ENCODE measurements at regions not wholly inside any gene's neighbourhood (a gene's known extent, or its start where the extent isn't known, plus 50 kb on each side); places are given as distances from the start of the nearest gene placed in this dataset.

DNA sequence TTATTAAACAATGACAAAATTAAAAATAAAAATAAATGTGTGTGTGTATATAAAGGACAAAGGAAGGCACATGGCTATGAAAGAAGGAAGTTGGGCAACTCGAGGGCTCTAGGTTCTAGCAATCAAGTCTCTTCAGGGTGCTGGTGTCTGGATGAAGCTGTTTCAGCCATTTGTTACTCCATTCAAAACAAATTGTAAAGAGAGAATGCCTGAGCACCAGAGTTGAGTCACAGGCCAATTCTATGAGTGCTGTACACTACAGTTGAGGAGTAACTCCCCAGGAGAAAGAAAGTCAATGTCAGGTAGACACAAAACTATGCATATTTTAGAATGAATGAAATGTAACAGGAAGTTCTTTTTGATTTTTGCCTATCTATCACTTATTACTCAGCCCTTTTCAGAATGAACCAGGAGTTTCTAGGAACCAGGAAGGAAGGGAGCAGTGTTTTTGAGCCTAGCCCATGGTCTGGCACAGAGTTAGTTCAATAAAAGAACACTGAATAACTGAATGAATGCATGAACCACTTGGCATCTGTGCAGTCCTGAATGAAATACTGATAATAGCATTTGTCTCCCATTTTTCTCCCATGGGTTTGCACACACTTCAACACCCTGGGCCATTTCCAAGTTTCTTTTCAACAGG lies 151.7 kb upstream of the CPEB2 start:
- Histone ChIP-seq H4K5ac (ENCODE audit: insufficient read length, low read depth, low read length) (no peak overlapping the region), H3K4me1 (replicated peaks in 1 of 4; ENCODE audit: control insufficient read depth in 3 of 4, insufficient read depth in 4 of 4, low read length in 3 of 4) (no peaks in the 10 kb centered on the region), H2BK20ac (ENCODE audit: low read length) (no peak overlapping the region), H3K4ac (replicated peaks; ENCODE audit: insufficient read length, low read depth, low read length) (no peak overlapping the region), H3K23ac (ENCODE audit: insufficient read length) (no peak overlapping the region), H2BK5ac (ENCODE audit: low read depth, low read length) (no peak overlapping the region), H3K36me3 (ENCODE audit: control insufficient read depth in 2 of 4, insufficient read depth in 4 of 4, low read length in 3 of 4) (no peaks in the 10 kb centered on the region; a peak in 1 of 8 replicates), H3K23me2 (ENCODE audit: low read depth, low read length) (no peaks in the 10 kb centered on the region), H3K9ac (replicated peaks in 1 of 4; ENCODE audit: extremely low read depth in 1 of 4, low read depth in 3 of 4, low read length in 3 of 4) (no peak overlapping the region), H3K56ac (replicated peaks; ENCODE audit: insufficient read length, low read depth, low read length) (no peak overlapping the region), H3K4me3 (ENCODE audit: extremely low read depth in 1 of 4, insufficient read depth in 2 of 4, low read depth in 3 of 4, low read length in 4 of 4) (no peak overlapping the region), H4K20me1 (replicated peaks in 1 of 2; ENCODE audit: control insufficient read depth in 1 of 2, insufficient read depth in 2 of 2, low read length in 2 of 2) (no peaks in the 10 kb centered on the region), H3K9me3 (ENCODE audit: insufficient read depth in 2 of 2, low read depth in 1 of 2, low read length in 1 of 2) (peaks cover 5 to 9% of the 10 kb centered on the region in 2 experiments; a peak in 3 of 4 replicates), H3K27me3 (replicated peaks in 1 of 4; ENCODE audit: control insufficient read depth in 3 of 4, extremely low read depth in 1 of 4, insufficient read depth in 3 of 4, low read length in 3 of 4) (no peaks in the 10 kb centered on the region), H2BK12ac (ENCODE audit: low read depth, low read length) (no peak overlapping the region), H4K91ac (replicated peaks; ENCODE audit: insufficient read length, low read length) (no peak overlapping the region), H3K27ac (ENCODE audit: low read depth, low read length) (no peak overlapping the region), H3K79me2 (ENCODE audit: control insufficient read depth in 1 of 2, insufficient read depth in 2 of 2, low read length in 2 of 2) (no peaks in the 10 kb centered on the region), H3K14ac (ENCODE audit: insufficient read length) (no peak overlapping the region), H2BK15ac (ENCODE audit: low read length) (no peak overlapping the region), H2AFZ (ENCODE audit: low read length) (no peak overlapping the region), H4K8ac (ENCODE audit: extremely low read depth, insufficient read depth, low read length) (no peak overlapping the region), H3K79me1 (ENCODE audit: low read depth, low read length) (no peaks in the 10 kb centered on the region), H2AK5ac (ENCODE audit: low read depth, low read length) (no peak overlapping the region), H3K4me2 (ENCODE audit: insufficient read depth in 1 of 2, low read depth in 2 of 2, low read length in 2 of 2) (no peak overlapping the region), H2BK120ac (replicated peaks; ENCODE audit: low read depth, low read length) (no peak overlapping the region), H3K18ac (ENCODE audit: extremely low read depth, low read length) (no peak overlapping the region)
- POLR2A ChIA-PET (ENCODE audit: partially characterized antibody): no interaction called here
- 94% methylated on average over 1 of the region's 1 CpG; no CpG with 5 or more reads in 1 of the 2 experiments for WGBS, 2 experiments (ENCODE audit: extremely low coverage in 1 of 2, insufficient coverage in 1 of 2, insufficient read length in 1 of 2, insufficient replicate concordance in 2 of 2, low coverage in 1 of 2, low lambda C conversion rate in 2 of 2, missing lambda C conversion rate in 1 of 2)
- TF ChIP-seq GABPA (IDR thresholded peaks at IDR 0.05; ENCODE audit: borderline replicate concordance, insufficient read depth, low read length) (no peak), SP4 (IDR thresholded peaks at IDR 0.05; ENCODE audit: low read length) (no peak)
- CTCF ChIA-PET (ENCODE audit: partially characterized antibody): interaction anchor here (1.3 kb wide), 1 partner anchor 22 kb away, joined by 3 read pairs; no protein-coding TSS in a partner anchor
- DNase-seq (ENCODE audit: low read depth in 1 of 2, low spot score in 2 of 2) (no peak), FAIRE-seq (no peak)

Measured in H1 (cell line).